ENCODE measurements at regions not wholly inside any gene's neighbourhood (a gene's known extent, or its start where the extent isn't known, plus 50 kb on each side); places are given as distances from the start of the nearest gene placed in this dataset.

DNA sequence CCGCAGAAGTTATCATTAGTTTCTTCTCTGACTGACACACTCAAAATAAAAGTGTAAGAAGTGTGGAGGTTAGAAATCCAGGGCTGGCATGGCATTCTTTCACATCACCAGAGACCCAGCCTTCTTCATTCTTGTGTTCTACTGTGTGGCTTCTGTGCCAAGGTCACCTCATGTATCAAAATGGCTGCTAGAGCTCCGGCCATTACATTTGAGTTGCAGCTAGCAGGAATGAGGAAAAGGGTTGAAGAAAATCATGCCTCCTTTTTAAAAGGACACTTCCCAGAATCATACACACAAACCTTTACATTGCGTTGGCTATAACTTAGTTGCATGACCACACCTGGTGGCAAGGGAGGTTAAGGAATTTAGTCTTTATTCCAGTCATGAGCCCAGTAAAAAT is 345.6 kb upstream of the PROK2 start:
- TF ChIP-seq CTCF (IDR thresholded peaks at IDR 0.05), result no peak
- TF ChIP-seq EZH2 (IDR thresholded peaks at IDR 0.05), result no peak
- no peak for TF ChIP-seq EZH2phosphoT487 (IDR thresholded peaks at IDR 0.05)
